PC-3 (cell line): ENCODE measurements at regions not wholly inside any gene's neighbourhood (a gene's known extent, or its start where the extent isn't known, plus 50 kb on each side); places are given as distances from the start of the nearest gene placed in this dataset.

Experiments
- ATAC-seq: fragments of 200-7000 bp; cut with Tn5 transposase; 2 replicates; pipeline ENCODE4 v1.9.1; 2020; ENCODE audit warnings: mild to moderate bottlenecking, moderate library complexity
- BruUV-seq: library from RNA; stranded (reverse); fragments of 400-500 nt; replicated peaks from 2 replicates; lab custom pipeline; 2021; lab: Mats Ljungman, UMichigan
- CTCF ChIA-PET: fragments of 300-600 bp; sonication (Branson Sonifier 250); formaldehyde crosslinking; loops from one replicate; lab custom pipeline; 2022; ENCODE audit warnings: antibody characterized with exemption; lab: Charles Lee
- POLR2A ChIA-PET: fragments of 300-600 bp; sonication (Branson Sonifier 250); formaldehyde crosslinking; loops from one replicate; lab custom pipeline; 2022; ENCODE audit warnings: antibody characterized with exemption; ENCODE audit not compliant: unreplicated experiment; lab: Charles Lee
- DNase-seq: peaks from one replicate; pipeline ENCODE4 v3.0.0-alpha.2; 2015
- H2AFZ ChIP-seq: fragments of 300-600 bp; sonication (generic); 2 replicates; pipeline ENCODE4 v1.6.0; 2016; ENCODE audit warnings: antibody characterized with exemption, low read length
- H3F3A ChIP-seq: fragments of 300-600 bp; sonication (generic); one replicate; pipeline ENCODE4 v1.6.0; 2017; ENCODE audit warnings: antibody characterized with exemption, low read length, control low read depth, mild to moderate bottlenecking; ENCODE audit not compliant: unreplicated experiment
- H3K27ac ChIP-seq: fragments of 300-600 bp; sonication (generic); 2 replicates; pipeline ENCODE4 v1.5.1; 2016; ENCODE audit warnings: mild to moderate bottlenecking, low read length
- H3K27me3 ChIP-seq: fragments of 300-600 bp; sonication (generic); 2 replicates; pipeline ENCODE4 v1.6.1; 2016; ENCODE audit warnings: low read length, mixed read lengths
- H3K36me3 ChIP-seq: fragments of 300-600 bp; sonication (generic); 2 replicates; pipeline ENCODE4 v1.6.1; 2016; ENCODE audit warnings: low read depth, mixed run types, low read length, mixed read lengths
- H3K4me1 ChIP-seq: fragments of 300-600 bp; sonication (generic); 2 replicates; pipeline ENCODE4 v1.5.1; 2016; ENCODE audit warnings: low read length; ENCODE audit not compliant: insufficient read depth
- H3K4me2 ChIP-seq: fragments of 300-600 bp; sonication (generic); 2 replicates; pipeline ENCODE4 v1.6.0; 2016; ENCODE audit warnings: low read length
- H3K4me3 ChIP-seq: fragments of 300-600 bp; sonication (generic); 2 replicates; pipeline ENCODE4 v1.5.1; 2016; ENCODE audit warnings: mild to moderate bottlenecking, low read length, mixed read lengths
- H3K79me2 ChIP-seq: fragments of 300-600 bp; sonication (generic); 2 replicates; pipeline ENCODE4 v1.6.1; 2017; ENCODE audit warnings: low read length, mixed read lengths
- H3K9ac ChIP-seq: fragments of 300-600 bp; sonication (generic); 2 replicates; pipeline ENCODE4 v1.6.0; 2016; ENCODE audit warnings: mild to moderate bottlenecking, low read length
- H3K9me2 ChIP-seq: fragments of 300-600 bp; sonication (generic); replicated peaks from 2 replicates; pipeline ENCODE4 v1.6.1; 2016; ENCODE audit warnings: mixed run types, low read length, mixed read lengths
- H3K9me3 ChIP-seq: fragments of 300-600 bp; sonication (generic); 2 replicates; pipeline ENCODE4 v1.6.1; 2016; ENCODE audit warnings: low read length, mixed read lengths
- H4K20me1 ChIP-seq: fragments of 300-600 bp; sonication (generic); 2 replicates; pipeline ENCODE4 v1.6.1; 2016; ENCODE audit warnings: low read length, mixed read lengths
- CTCF ChIP-seq: fragments of 300-600 bp; sonication (generic); conservative IDR thresholded peaks from 2 replicates; pipeline ENCODE4 v1.5.1; 2017; ENCODE audit warnings: antibody characterized with exemption, low read depth, mild to moderate bottlenecking, low read length
- EZH2 ChIP-seq: fragments of 300-600 bp; sonication (generic); IDR thresholded peaks from one replicate; pipeline ENCODE4 v1.6.1; 2017; ENCODE audit warnings: antibody characterized with exemption, mild to moderate bottlenecking, low read length; ENCODE audit not compliant: unreplicated experiment
- EZH2phosphoT487 ChIP-seq: fragments of 300-600 bp; sonication (generic); IDR thresholded peaks from 2 replicates; pipeline ENCODE4 v1.6.1; 2018; ENCODE audit warnings: mild to moderate bottlenecking, antibody characterized with exemption, low read length, borderline replicate concordance
- intact Hi-C: fragments of 100-400 bp; cut with micrococcal nuclease; formaldehyde crosslinking; loops from 2 replicates; pipeline ENCODE4 v1.9.0; 2023

- intact Hi-C loops: no loop called here
- no peaks in the 10 kb centered on the region for H4K20me1 ChIP-seq
- H3K9me2 ChIP-seq: no peaks in the 10 kb centered on the region
- DNase-seq (peak; percentile 20), ATAC-seq (no peak)
- TF ChIP-seq EZH2 (no peak), EZH2phosphoT487 (no peak), CTCF (no peak)
- no TSS peak for BruUV-seq
- H3K4me2 ChIP-seq: no peak overlapping the region
- no peak overlapping the region for H3K4me3 ChIP-seq
- H3K4me1 ChIP-seq: no peaks in the 10 kb centered on the region
- no peak overlapping the region for H3K27ac ChIP-seq
- no peaks in the 10 kb centered on the region for H3K79me2 ChIP-seq
- H3F3A ChIP-seq: no peaks in the 10 kb centered on the region
- ChIA-PET POLR2A (no interaction called here), CTCF (interaction anchor here (0.6 kb wide), 1 partner anchor 49 kb away, joined by 3 read pairs; no protein-coding TSS in a partner anchor)
- no peak overlapping the region for H2AFZ ChIP-seq
- H3K27me3 ChIP-seq: no peaks in the 10 kb centered on the region
- no peaks in the 10 kb centered on the region for H3K9me3 ChIP-seq
- H3K36me3 ChIP-seq: no peaks in the 10 kb centered on the region
- no peak overlapping the region for H3K9ac ChIP-seq
Observed at GRCh38 chr18:60452421-60452820, 79.8 kb upstream of the MC4R start.

GRCh38 chr18:60466677-60467076 lies 94.1 kb upstream of the MC4R start:
- no TSS peak for BruUV-seq
- POLR2A ChIA-PET: no interaction called here
- TF ChIP-seq EZH2phosphoT487 (no peak), CTCF (no peak), EZH2 (no peak)
- no peaks in the 10 kb centered on the region for H3K4me1 ChIP-seq
- intact Hi-C loops: no loop called here
- H3K27me3 ChIP-seq: no peaks in the 10 kb centered on the region
- H3F3A ChIP-seq: no peaks in the 10 kb centered on the region
- H3K79me2 ChIP-seq: no peaks in the 10 kb centered on the region
- no peak overlapping the region for H3K4me3 ChIP-seq
- no peak for ATAC-seq
- H2AFZ ChIP-seq: no peak overlapping the region
- no peaks in the 10 kb centered on the region for H3K9me3 ChIP-seq
- no peak overlapping the region for H3K4me2 ChIP-seq
- H3K9ac ChIP-seq: no peak overlapping the region
- CTCF ChIA-PET: no interaction called here
- H4K20me1 ChIP-seq: no peaks in the 10 kb centered on the region
- H3K9me2 ChIP-seq: no peaks in the 10 kb centered on the region
- DNase-seq: no peak
- no peak overlapping the region for H3K27ac ChIP-seq
- H3K36me3 ChIP-seq: no peaks in the 10 kb centered on the region

GRCh38 chr18:60469387-60470100 lies 97.0 kb upstream of the MC4R start:
- H3K36me3 ChIP-seq: no peaks in the 10 kb centered on the region
- POLR2A ChIA-PET: no interaction called here
- H3F3A ChIP-seq: no peaks in the 10 kb centered on the region

More at GRCh38 chr18:60469387-60470100, 97.0 kb upstream of the MC4R start:
- ATAC-seq: no peak
- Histone ChIP-seq H3K27ac (no peak overlapping the region), H3K9ac (no peak overlapping the region), H3K4me3 (no peak overlapping the region), H4K20me1 (no peaks in the 10 kb centered on the region), H2AFZ (peak overlapping the region; percentile 63), H3K27me3 (no peaks in the 10 kb centered on the region), H3K9me2 (no peaks in the 10 kb centered on the region), H3K4me2 (peak overlapping the region; percentile 20), H3K79me2 (no peaks in the 10 kb centered on the region), H3K9me3 (no peaks in the 10 kb centered on the region), H3K4me1 (no peaks in the 10 kb centered on the region)
- no TSS peak for BruUV-seq
- DNase-seq: no peak
- CTCF ChIA-PET: no interaction called here
- no peak for TF ChIP-seq CTCF
- no peak for TF ChIP-seq EZH2phosphoT487
- no peak for TF ChIP-seq EZH2
- intact Hi-C loops: no loop called here
